ENCODE measurements at regions not wholly inside any gene's neighbourhood (a gene's known extent, or its start where the extent isn't known, plus 50 kb on each side); places are given as distances from the start of the nearest gene placed in this dataset.

GRCh38 chr2:149692961-149693396 lies 105.4 kb upstream of the MMADHC start:
- Histone ChIP-seq H3K4me1 (ENCODE audit: control insufficient read depth in 1 of 2, insufficient read depth in 2 of 2, low read length in 2 of 2) (no peaks in the 10 kb centered on the region), H3K27me3 (ENCODE audit: insufficient read depth, low read length) (no peaks in the 10 kb centered on the region), H3K4me2 (ENCODE audit: low read length) (no peak overlapping the region), H3K4me3 (replicated peaks in 1 of 2; ENCODE audit: low read depth in 1 of 2, low read length in 2 of 2) (no peak overlapping the region), H3K79me2 (ENCODE audit: insufficient read depth, low read length) (no peaks in the 10 kb centered on the region), H2AFZ (ENCODE audit: low read depth, low read length, poor library complexity, severe bottlenecking) (no peak overlapping the region), H4K20me1 (ENCODE audit: insufficient read depth) (no peaks in the 10 kb centered on the region), H3K36me3 (ENCODE audit: control insufficient read depth in 1 of 2, insufficient read depth in 2 of 2, low read length in 2 of 2) (no peaks in the 10 kb centered on the region), H3K9ac (ENCODE audit: low read length) (no peak overlapping the region), H3K9me2 (ENCODE audit: insufficient read depth) (no peaks in the 10 kb centered on the region), H3K27ac (ENCODE audit: low read depth, low read length) (no peak overlapping the region), H3K9me3 (ENCODE audit: control insufficient read depth in 1 of 2, insufficient read depth in 1 of 2, low read depth in 1 of 2, low read length in 2 of 2) (no peaks in the 10 kb centered on the region)
- intact Hi-C loops (cut with micrococcal nuclease), result no loop called here
- RAD21 ChIA-PET (ENCODE audit: low non-redundant PET in 1 of 2, low total read pairs in 2 of 2, uncharacterized antibody in 2 of 2, unreplicated experiment in 2 of 2), result no interaction called here
- POLR2A ChIA-PET, result no interaction called here
- CTCF ChIA-PET, result no interaction called here
- TF ChIP-seq TCF7L2 (IDR thresholded peaks at IDR 0.05; ENCODE audit: borderline replicate concordance, extremely low read depth, insufficient read depth, insufficient read length) (no peak), ZFX (IDR thresholded peaks at IDR 0.05) (no peak), ATF3 (IDR thresholded peaks at IDR 0.05) (no peak), MAX (IDR thresholded peaks at IDR 0.05) (no peak), ELF1 (IDR thresholded peaks at IDR 0.05; ENCODE audit: borderline replicate concordance, low read depth) (no peak)
- BruUV-seq (replicated peaks), result no TSS peak
- no peak for DNase-seq (ENCODE audit: low read depth, low spot score)
- no peak for ATAC-seq

GRCh38 chr2:149690825-149691224 lies 103.2 kb upstream of the MMADHC start:
- Histone ChIP-seq H3K9ac (ENCODE audit: low read length) (no peak overlapping the region), H3K36me3 (ENCODE audit: control insufficient read depth in 1 of 2, insufficient read depth in 2 of 2, low read length in 2 of 2) (no peaks in the 10 kb centered on the region), H3K9me3 (ENCODE audit: control insufficient read depth in 1 of 2, insufficient read depth in 1 of 2, low read depth in 1 of 2, low read length in 2 of 2) (no peaks in the 10 kb centered on the region), H3K27me3 (ENCODE audit: insufficient read depth, low read length) (no peaks in the 10 kb centered on the region), H3K4me1 (ENCODE audit: control insufficient read depth in 1 of 2, insufficient read depth in 2 of 2, low read length in 2 of 2) (no peaks in the 10 kb centered on the region), H3K4me3 (replicated peaks in 1 of 2; ENCODE audit: low read depth in 1 of 2, low read length in 2 of 2) (no peak overlapping the region), H3K27ac (ENCODE audit: low read depth, low read length) (no peak overlapping the region), H3K9me2 (ENCODE audit: insufficient read depth) (no peaks in the 10 kb centered on the region), H3K79me2 (ENCODE audit: insufficient read depth, low read length) (no peaks in the 10 kb centered on the region), H3K4me2 (ENCODE audit: low read length) (no peak overlapping the region), H2AFZ (ENCODE audit: low read depth, low read length, poor library complexity, severe bottlenecking) (no peak overlapping the region), H4K20me1 (ENCODE audit: insufficient read depth) (no peaks in the 10 kb centered on the region)
- ChIA-PET RAD21 (ENCODE audit: low non-redundant PET in 1 of 2, low total read pairs in 2 of 2, uncharacterized antibody in 2 of 2, unreplicated experiment in 2 of 2) (no interaction called here), CTCF (no interaction called here), POLR2A (no interaction called here)
- no TSS peak for BruUV-seq (replicated peaks)
- no peak for TF ChIP-seq ZBTB33 (IDR thresholded peaks at IDR 0.05; ENCODE audit: extremely low read depth, insufficient replicate concordance, low read length)
- no peak for TF ChIP-seq SRF (IDR thresholded peaks at IDR 0.05; ENCODE audit: low read depth)
- no peak for TF ChIP-seq ATF3 (IDR thresholded peaks at IDR 0.05)
- no peak for TF ChIP-seq TCF7L2 (IDR thresholded peaks at IDR 0.05; ENCODE audit: borderline replicate concordance, extremely low read depth, insufficient read depth, insufficient read length)
- intact Hi-C loops (cut with micrococcal nuclease), result no loop called here
- ATAC-seq (no peak), DNase-seq (ENCODE audit: low read depth, low spot score) (no peak)
